ENCODE measurements at regions not wholly inside any gene's neighbourhood (a gene's known extent, or its start where the extent isn't known, plus 50 kb on each side); places are given as distances from the start of the nearest gene placed in this dataset.

DNA sequence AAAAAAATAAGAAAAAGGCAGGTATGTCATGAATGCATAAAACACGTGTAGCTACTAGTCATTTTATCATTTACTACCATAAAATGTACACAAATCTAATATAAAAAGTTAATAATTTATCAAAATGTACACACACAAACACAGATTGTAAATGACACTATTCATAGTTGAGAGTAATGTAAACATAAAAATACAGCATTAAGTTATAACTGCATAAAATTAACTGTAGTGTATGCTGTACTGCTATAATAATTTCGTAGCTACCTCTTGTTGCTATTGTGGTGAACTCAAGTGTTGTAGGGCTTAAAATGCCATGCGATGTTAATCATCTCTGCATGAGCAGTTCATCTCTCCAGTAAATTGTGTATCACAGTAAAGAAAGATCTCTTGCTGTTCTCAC, 170.0 kb downstream of the MRPL14 start:
- no peak overlapping the region for H3K4me3 ChIP-seq (ENCODE audit: low read length)
- H2AFZ ChIP-seq (ENCODE audit: low read depth, low read length): no peak overlapping the region
- H3K9me3 ChIP-seq (ENCODE audit: low read length): no peaks in the 10 kb centered on the region
- H3K4me1 ChIP-seq (ENCODE audit: insufficient read depth, low read length): no peaks in the 10 kb centered on the region
- no peaks in the 10 kb centered on the region for H3K36me3 ChIP-seq (ENCODE audit: insufficient read depth, low read length)
- H3K27me3 ChIP-seq (ENCODE audit: insufficient read depth, low read length): no peaks in the 10 kb centered on the region

DNA sequence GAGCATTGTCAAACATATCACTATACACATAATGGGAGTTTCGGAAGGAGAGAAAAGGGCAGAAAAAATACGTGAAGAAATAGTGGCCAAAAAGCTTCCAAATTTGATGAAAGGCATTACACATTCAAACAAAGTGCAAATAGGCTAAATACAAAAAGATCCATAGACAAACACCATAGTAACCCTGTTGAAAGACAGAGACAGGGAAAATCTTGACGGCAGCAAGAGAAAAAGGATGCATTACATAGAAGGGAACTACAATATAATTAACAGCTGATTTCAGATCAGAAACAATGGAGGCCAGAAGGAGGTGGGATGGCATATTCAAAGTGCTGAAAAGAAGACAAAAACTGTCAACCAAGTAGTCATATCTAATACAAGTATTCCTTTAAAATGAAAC, 170.8 kb downstream of the MRPL14 start:
- Histone ChIP-seq H3K36me3 (ENCODE audit: insufficient read depth, low read length) (no peaks in the 10 kb centered on the region), H3K4me1 (ENCODE audit: insufficient read depth, low read length) (no peaks in the 10 kb centered on the region), H2AFZ (ENCODE audit: low read depth, low read length) (no peak overlapping the region), H3K9me3 (ENCODE audit: low read length) (no peaks in the 10 kb centered on the region), H3K27me3 (ENCODE audit: insufficient read depth, low read length) (no peaks in the 10 kb centered on the region), H3K4me3 (ENCODE audit: low read length) (no peak overlapping the region)

DNA sequence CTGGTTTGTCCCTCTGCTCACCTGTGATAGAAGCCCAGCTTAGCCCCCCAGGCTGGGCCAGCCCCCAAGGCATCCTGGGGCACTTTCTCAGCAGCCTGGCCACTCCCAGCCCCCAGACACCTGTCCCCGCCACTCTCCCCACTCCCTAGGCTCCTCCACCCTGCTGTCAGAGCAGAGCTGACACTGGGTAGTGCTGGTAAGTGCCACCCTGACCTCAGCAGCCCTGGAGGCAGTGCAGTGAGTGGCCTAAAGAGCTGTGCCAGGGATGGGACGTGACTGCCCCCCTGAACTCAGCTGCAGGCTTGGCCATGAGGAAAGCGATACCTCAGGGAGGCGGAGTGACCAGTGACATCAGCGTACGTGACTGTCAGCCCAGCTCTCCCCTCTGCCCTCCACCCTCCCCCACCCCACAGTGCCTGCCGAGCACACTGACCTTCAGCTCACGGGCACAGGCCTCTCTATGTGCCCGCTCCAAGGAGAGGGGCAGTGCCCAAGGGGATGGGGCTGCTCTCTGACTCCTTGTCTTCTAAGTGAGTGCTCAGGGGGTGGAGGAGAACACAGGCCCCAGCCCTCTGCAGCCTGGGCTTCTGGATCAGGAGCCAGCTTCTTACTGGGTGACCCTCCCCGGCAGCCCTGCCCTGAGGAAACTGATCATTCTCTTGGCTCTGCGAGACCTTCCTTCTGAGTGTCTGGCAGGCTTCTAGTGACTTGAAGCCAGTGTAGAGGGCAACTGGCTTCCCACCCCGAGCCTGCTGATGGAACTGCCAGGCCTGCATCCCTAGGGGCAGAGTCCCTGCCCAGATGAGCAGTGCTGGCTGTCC, 172.7 kb downstream of the MRPL14 start:
- no peaks in the 10 kb centered on the region for H3K36me3 ChIP-seq (ENCODE audit: insufficient read depth, low read length)
- H2AFZ ChIP-seq (ENCODE audit: low read depth, low read length): no peak overlapping the region
- H3K4me1 ChIP-seq (ENCODE audit: insufficient read depth, low read length): no peaks in the 10 kb centered on the region
- no peak overlapping the region for H3K4me3 ChIP-seq (ENCODE audit: low read length)
- H3K9me3 ChIP-seq (ENCODE audit: low read length): no peaks in the 10 kb centered on the region
- no peaks in the 10 kb centered on the region for H3K27me3 ChIP-seq (ENCODE audit: insufficient read depth, low read length)

DNA sequence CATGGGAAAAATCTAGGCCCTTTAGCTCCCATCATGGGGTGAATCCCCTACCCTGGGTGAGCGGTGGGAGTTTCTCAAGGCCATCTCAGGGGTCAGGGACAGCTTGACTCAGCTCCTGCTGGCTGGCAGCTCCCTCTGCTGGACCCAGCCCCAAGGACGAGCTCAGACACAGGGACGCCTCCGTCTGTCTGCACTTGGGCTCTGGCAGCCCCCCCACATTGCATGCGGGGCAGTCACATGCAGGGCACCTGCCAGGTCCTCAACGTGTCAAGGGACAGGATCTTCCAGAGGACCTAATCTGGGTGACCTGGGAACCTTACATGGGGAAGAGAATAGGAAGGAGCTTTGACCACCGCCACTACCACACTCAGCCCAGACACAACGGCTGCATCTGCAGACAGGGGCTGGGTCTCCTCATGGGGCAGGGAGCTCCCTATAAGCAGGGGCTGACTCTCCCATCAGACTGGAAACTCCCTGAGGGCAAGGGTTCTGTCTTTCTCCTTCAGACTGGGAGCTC, 173.4 kb downstream of the MRPL14 start:
- Histone ChIP-seq H3K4me3 (ENCODE audit: low read length) (no peak overlapping the region), H3K27me3 (ENCODE audit: insufficient read depth, low read length) (no peaks in the 10 kb centered on the region), H3K9me3 (ENCODE audit: low read length) (no peaks in the 10 kb centered on the region), H3K4me1 (ENCODE audit: insufficient read depth, low read length) (peaks cover 3% of the 10 kb centered on the region), H3K36me3 (ENCODE audit: insufficient read depth, low read length) (no peaks in the 10 kb centered on the region), H2AFZ (ENCODE audit: low read depth, low read length) (no peak overlapping the region)

DNA sequence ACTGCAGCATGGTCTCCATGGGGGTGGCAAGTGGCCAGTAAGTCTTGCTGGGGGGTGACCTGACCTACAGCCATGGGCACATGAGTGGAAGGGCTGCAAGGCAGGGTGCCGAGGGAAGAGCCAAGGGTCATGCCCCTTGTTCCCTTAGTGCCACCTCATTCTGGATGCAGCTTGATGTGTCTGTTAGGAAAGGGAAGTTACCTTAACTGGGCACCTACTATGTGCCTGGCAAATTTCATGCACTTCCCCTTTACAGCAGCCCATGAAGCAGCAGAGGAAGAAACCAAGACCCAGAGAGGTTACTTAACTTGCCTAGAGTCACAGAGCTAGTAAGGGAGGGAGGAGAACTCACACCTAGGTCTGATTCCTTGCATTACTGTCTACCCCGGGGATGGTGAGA, 174.0 kb downstream of the MRPL14 start:
- Histone ChIP-seq H3K36me3 (ENCODE audit: insufficient read depth, low read length) (no peaks in the 10 kb centered on the region), H2AFZ (ENCODE audit: low read depth, low read length) (no peak overlapping the region), H3K27me3 (ENCODE audit: insufficient read depth, low read length) (no peaks in the 10 kb centered on the region), H3K9me3 (ENCODE audit: low read length) (no peaks in the 10 kb centered on the region), H3K4me1 (ENCODE audit: insufficient read depth, low read length) (peaks cover 8% of the 10 kb centered on the region), H3K4me3 (ENCODE audit: low read length) (no peak overlapping the region)

DNA sequence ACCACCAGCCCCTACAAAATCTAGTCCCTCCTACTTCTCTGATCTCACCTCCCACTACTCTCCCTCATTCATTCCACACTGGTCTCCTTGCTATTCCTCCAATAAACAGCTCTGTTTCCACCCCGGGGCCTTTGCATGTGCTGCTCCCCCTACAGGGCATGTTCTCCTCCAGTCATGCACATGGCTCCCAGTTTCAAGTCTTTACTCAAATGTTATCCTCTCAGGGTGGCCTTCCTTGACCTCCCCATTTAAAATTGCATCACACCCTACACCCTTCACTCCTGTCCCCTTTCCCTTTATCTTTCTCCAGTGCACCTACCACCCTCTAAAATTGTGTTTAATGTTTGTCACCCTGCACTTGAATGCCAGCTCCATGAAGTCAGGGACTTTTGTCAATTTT, 174.5 kb downstream of the MRPL14 start:
- H3K4me3 ChIP-seq (ENCODE audit: low read length): no peak overlapping the region
- H3K27me3 ChIP-seq (ENCODE audit: insufficient read depth, low read length): no peaks in the 10 kb centered on the region
- peaks cover 8% of the 10 kb centered on the region for H3K4me1 ChIP-seq (ENCODE audit: insufficient read depth, low read length)
- H3K36me3 ChIP-seq (ENCODE audit: insufficient read depth, low read length): no peaks in the 10 kb centered on the region
- no peak overlapping the region for H2AFZ ChIP-seq (ENCODE audit: low read depth, low read length)
- no peaks in the 10 kb centered on the region for H3K9me3 ChIP-seq (ENCODE audit: low read length)

DNA sequence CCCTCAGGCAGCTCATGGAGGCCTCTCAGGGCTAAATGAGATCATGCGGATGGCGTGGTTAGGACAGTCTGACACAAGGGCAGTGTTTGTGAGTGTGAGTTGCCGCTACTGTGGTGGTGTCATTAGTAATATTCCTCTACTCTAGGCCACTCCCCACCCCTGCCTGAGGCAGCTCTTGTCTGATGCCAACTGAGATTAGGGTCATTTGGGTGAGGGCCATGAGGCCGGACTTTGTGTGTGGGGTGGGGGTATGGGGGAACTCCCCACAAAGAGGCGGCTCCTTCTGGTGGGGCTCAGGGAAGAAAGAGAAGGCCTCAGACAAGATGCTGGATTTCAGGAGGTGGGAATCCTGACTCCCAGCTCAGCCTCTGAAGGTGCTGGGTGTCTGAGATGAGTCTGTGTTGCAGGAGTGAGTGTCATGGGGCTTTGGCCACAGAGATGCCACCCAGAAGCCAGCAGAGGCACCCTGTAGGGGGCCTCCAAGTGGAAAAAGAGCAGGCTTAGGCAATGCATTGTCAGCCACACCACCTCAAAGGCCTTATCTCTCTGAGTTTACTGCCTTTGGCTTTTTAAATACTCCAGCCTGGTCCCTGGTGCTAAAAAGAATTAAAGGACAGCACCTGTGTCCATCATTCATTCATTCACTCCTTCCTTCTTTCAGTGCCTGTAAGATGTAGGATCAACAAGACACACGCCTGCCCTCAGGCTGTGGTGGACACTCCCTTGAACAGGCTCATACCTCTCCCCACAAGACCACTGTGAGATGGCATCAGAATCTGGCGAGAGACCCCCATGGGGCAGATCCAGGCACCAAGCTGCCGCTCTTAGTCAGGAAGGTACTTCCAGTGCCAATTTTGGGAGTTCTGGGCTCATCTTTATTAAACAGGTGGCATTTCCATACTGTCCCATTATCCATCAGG, 175.2 kb downstream of the MRPL14 start:
- H3K36me3 ChIP-seq (ENCODE audit: insufficient read depth, low read length): no peaks in the 10 kb centered on the region
- no peaks in the 10 kb centered on the region for H3K27me3 ChIP-seq (ENCODE audit: insufficient read depth, low read length)
- H2AFZ ChIP-seq (ENCODE audit: low read depth, low read length): no peak overlapping the region
- H3K9me3 ChIP-seq (ENCODE audit: low read length): no peaks in the 10 kb centered on the region
- peaks cover 8% of the 10 kb centered on the region for H3K4me1 ChIP-seq (ENCODE audit: insufficient read depth, low read length)
- no peak overlapping the region for H3K4me3 ChIP-seq (ENCODE audit: low read length)

DNA sequence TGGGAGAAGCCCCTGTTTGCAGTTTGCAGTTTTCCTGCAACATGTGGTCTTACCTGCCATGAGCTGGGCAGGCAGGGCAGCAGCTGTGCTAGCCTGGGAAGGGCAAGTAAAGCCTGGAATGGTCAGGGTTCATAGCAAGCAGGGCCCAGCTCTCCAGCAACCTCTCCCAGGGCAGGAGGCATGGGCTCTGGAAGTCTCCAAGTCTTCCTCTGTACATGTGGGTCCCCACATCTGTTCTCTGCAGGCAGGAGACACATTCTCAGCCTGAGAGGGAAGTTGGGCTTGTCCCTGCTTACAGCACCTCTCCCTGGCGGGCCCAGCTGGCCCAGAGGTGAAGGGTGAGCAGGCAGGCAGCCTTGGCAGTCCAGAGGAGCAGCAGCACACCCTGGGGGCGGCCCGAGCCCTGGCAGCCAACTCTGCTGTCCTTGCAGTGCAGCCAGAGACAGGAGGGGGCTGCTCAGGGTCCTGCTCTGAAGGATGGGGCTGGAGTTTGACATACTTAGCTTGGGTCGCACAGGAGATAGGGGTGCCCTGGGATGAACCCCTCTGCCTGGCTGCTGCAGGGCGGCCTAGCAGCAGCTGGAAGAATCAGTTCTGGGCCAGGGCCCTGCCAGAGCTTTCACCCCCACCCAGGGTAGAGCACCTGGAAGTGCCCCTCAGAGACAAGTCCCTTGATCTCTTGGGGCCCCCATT, 176.0 kb downstream of the MRPL14 start:
- Histone ChIP-seq H3K9me3 (ENCODE audit: low read length) (no peaks in the 10 kb centered on the region), H3K27me3 (ENCODE audit: insufficient read depth, low read length) (no peaks in the 10 kb centered on the region), H2AFZ (ENCODE audit: low read depth, low read length) (no peak overlapping the region), H3K36me3 (ENCODE audit: insufficient read depth, low read length) (no peaks in the 10 kb centered on the region), H3K4me3 (ENCODE audit: low read length) (no peak overlapping the region), H3K4me1 (ENCODE audit: insufficient read depth, low read length) (peaks cover 8% of the 10 kb centered on the region)

DNA sequence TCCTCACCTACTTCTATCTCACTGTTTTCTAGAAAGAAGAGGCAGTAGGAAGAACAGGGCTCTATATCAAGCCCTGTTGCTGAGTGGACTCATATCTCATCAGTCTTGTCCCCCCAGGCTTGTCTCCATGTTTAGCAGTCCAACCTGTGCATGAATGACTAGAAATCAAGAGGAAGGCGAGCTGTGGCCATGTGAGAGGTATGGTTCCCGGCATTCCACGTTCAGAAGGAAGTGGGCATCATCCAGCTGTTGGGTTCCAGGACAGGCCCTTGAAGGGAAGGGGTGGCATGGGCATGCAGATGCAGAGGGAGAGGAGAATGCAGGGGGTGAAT, 176.6 kb downstream of the MRPL14 start:
- H2AFZ ChIP-seq (ENCODE audit: low read depth, low read length): no peak overlapping the region
- no peaks in the 10 kb centered on the region for H3K36me3 ChIP-seq (ENCODE audit: insufficient read depth, low read length)

DNA sequence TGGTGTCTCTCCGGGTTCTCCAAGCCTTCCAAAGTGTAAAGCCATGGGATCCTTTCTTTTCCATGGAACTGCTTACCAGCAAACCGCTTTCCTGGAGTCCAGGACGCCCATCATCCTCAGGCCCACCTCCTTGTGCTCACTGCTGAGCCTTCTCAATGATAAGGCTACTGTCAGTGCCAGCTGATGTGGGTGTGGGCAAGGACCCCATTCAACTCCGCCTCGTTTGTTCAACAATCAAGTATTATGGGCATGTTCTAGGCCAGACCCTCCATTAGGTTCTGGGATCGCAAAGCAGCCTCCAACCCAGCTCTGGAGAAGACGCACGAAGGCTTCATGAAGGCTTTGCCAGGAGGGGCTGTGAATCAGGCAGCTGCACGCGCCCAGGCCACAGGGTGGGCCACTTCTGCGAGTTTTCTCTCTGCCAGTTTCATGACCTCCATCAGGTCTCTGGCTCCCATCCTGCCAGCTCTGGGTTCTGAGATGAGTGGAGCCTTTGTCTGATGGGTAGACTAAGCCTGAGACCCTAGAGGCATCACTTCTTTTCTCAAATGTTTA, 177.1 kb downstream of the MRPL14 start:
- Histone ChIP-seq H3K4me3 (ENCODE audit: low read length) (no peak overlapping the region), H2AFZ (ENCODE audit: low read depth, low read length) (no peak overlapping the region), H3K9me3 (ENCODE audit: low read length) (peaks cover under 1% of the 10 kb centered on the region), H3K27me3 (ENCODE audit: insufficient read depth, low read length) (no peaks in the 10 kb centered on the region), H3K36me3 (ENCODE audit: insufficient read depth, low read length) (no peaks in the 10 kb centered on the region), H3K4me1 (ENCODE audit: insufficient read depth, low read length) (peaks cover 8% of the 10 kb centered on the region)

More for the DNA sequence above, 176.6 kb downstream of the MRPL14 start:
- Histone ChIP-seq H3K4me3 (ENCODE audit: low read length) (no peak overlapping the region), H3K27me3 (ENCODE audit: insufficient read depth, low read length) (no peaks in the 10 kb centered on the region), H3K9me3 (ENCODE audit: low read length) (no peaks in the 10 kb centered on the region), H3K4me1 (ENCODE audit: insufficient read depth, low read length) (peaks cover 8% of the 10 kb centered on the region)

DNA sequence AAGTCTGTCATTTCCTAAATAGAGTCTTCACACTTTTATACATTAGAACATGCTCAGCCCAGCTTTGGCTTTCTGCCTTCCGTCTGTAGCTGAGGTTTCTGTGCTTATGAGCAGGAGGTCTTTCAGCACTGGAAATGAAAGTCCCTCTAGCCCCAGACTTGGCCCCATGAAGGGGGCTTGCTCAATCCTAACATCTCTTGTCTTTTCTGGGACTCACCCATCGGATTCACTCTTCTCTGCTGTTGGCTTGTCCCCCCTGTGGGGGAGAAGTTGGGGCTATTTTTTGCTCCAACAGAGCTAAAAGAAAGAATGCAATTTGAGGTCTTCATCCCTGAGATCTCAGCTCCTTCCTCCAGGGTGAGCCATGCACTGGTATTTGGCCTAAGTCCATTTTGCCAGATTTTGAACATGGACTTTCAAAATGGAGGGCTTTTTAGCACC, 177.7 kb downstream of the MRPL14 start:
- H3K27me3 ChIP-seq (ENCODE audit: insufficient read depth, low read length): no peaks in the 10 kb centered on the region
- no peak overlapping the region for H2AFZ ChIP-seq (ENCODE audit: low read depth, low read length)
- H3K36me3 ChIP-seq (ENCODE audit: insufficient read depth, low read length): no peaks in the 10 kb centered on the region
- H3K4me3 ChIP-seq (ENCODE audit: low read length): no peak overlapping the region
- peaks cover 3% of the 10 kb centered on the region for H3K9me3 ChIP-seq (ENCODE audit: low read length)
- H3K4me1 ChIP-seq (ENCODE audit: insufficient read depth, low read length): peaks cover 8% of the 10 kb centered on the region

DNA sequence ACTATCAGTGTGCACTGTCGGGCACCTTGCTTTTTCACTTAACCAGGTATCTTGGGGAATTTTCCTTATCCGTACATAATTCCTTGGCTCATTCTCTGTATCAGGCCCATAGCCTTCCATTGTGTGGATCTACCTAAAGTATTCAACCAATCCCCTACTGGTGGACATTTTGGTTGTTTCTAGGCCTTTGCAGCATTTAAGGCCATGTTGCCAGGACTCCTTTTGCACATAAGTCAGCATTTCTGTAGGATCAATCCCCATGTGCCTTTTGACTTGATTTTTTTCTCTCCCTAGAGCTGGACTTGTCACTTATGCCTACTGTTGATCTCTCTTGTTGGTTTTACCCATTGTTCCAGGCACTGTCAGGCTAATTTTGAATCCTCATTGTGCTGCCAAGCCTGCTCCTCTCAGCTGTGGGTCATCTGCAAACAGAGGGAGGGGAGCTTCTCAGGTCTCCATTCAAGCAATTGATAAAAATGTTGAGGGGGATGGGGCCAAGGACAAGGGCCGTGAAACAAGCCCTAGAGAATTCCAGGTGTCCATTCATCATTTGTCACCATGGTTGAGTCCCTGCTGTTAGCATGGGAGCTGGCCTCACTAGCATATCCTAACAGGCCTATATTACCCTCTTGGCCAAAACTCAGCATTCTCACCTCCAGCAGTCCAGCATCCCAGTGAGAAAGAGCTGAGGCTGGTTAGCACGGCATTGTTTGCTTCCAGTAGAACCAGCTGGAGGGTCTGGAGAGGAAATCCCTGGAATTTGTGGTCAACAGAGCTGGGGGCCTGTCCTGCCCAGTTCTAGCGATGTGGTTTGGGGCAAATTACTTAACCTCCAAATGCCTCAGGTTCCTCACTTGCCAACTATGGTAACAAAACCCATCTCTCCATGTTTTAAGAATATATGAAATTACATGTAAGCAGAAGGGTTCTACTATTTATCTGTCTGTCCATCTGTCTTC, 178.4 kb downstream of the MRPL14 start:
- peaks cover 3% of the 10 kb centered on the region for H3K9me3 ChIP-seq (ENCODE audit: low read length)
- H3K36me3 ChIP-seq (ENCODE audit: insufficient read depth, low read length): no peaks in the 10 kb centered on the region
- no peak overlapping the region for H2AFZ ChIP-seq (ENCODE audit: low read depth, low read length)
- no peaks in the 10 kb centered on the region for H3K27me3 ChIP-seq (ENCODE audit: insufficient read depth, low read length)
- H3K4me1 ChIP-seq (ENCODE audit: insufficient read depth, low read length): peaks cover 8% of the 10 kb centered on the region
- H3K4me3 ChIP-seq (ENCODE audit: low read length): no peak overlapping the region

Data from neuron (in vitro differentiated cells).